Astrocyte (in vitro differentiated cells and primary cell): ENCODE measurements at regions not wholly inside any gene's neighbourhood (a gene's known extent, or its start where the extent isn't known, plus 50 kb on each side); places are given as distances from the start of the nearest gene placed in this dataset.
"Not testable (repeated sequence)": the region's sequence is repeated elsewhere in the genome, so short reads cannot be mapped to it uniquely, and the experiment has no call there.

Experiments
- DNase-seq: peaks from one replicate; pipeline ENCODE4 v3.0.0-alpha.2; 2010; ENCODE audit warnings: low read depth
- FAIRE-seq: peaks from 2 replicates; lab custom pipeline; 2011; peaks lifted over from hg19 to GRCh38; lab: Jason Lieb, UNC
- H2AFZ ChIP-seq: 2 replicates; pipeline ENCODE4 v1.6.0; 2012; ENCODE audit warnings: low read depth, low read length, inconsistent platforms
- H3K27ac ChIP-seq: 2 replicates; pipeline ENCODE4 v1.5.1; 2011; ENCODE audit warnings: low read depth, low read length, inconsistent platforms
- H3K27me3 ChIP-seq: 2 replicates; pipeline ENCODE4 v1.6.0; 2011; ENCODE audit warnings: low read length, inconsistent platforms; ENCODE audit not compliant: insufficient read depth
- H3K36me3 ChIP-seq: 2 replicates; pipeline ENCODE4 v1.5.1; 2011; ENCODE audit warnings: low read length, inconsistent platforms; ENCODE audit not compliant: insufficient read depth
- H3K4me1 ChIP-seq: 2 replicates; pipeline ENCODE4 v1.5.1; 2011; ENCODE audit warnings: low read length, inconsistent platforms; ENCODE audit not compliant: insufficient read depth
- H3K4me2 ChIP-seq: 2 replicates; pipeline ENCODE4 v1.6.0; 2012; ENCODE audit warnings: low read length, inconsistent platforms
- H3K4me3 ChIP-seq: 2 replicates; pipeline ENCODE4 v1.5.1; 2011; ENCODE audit warnings: low read depth, mild to moderate bottlenecking, low read length, inconsistent platforms; ENCODE audit not compliant: insufficient read depth
- H3K79me2 ChIP-seq: 2 replicates; pipeline ENCODE4 v1.6.0; 2012; ENCODE audit warnings: mild to moderate bottlenecking, low read length, inconsistent platforms; ENCODE audit not compliant: insufficient read depth
- H3K9ac ChIP-seq: 2 replicates; pipeline ENCODE4 v1.6.0; 2012; ENCODE audit warnings: mild to moderate bottlenecking, low read length, inconsistent platforms
- H3K9me3 ChIP-seq: 2 replicates; pipeline ENCODE4 v1.5.1; 2012; ENCODE audit warnings: low read depth, mild to moderate bottlenecking, low read length, inconsistent platforms; ENCODE audit not compliant: insufficient read depth
- H4K20me1 ChIP-seq: 2 replicates; pipeline ENCODE4 v1.6.0; 2012; ENCODE audit warnings: low read length, inconsistent platforms; ENCODE audit not compliant: insufficient read depth
- H3K27ac Mint-ChIP-seq: one replicate; pipeline ENCODE4 v1.8.0; 2021; ENCODE audit warnings: mild to moderate bottlenecking, mixed read lengths; ENCODE audit not compliant: unreplicated experiment
- H3K27me3 Mint-ChIP-seq: one replicate; pipeline ENCODE4 v1.8.0; 2021; ENCODE audit warnings: low read depth, mixed read lengths; ENCODE audit not compliant: unreplicated experiment
- H3K36me3 Mint-ChIP-seq: one replicate; pipeline ENCODE4 v1.8.0; 2021; ENCODE audit warnings: low read depth, mixed read lengths; ENCODE audit not compliant: unreplicated experiment
- H3K4me1 Mint-ChIP-seq: one replicate; pipeline ENCODE4 v1.8.0; 2021; ENCODE audit warnings: low read depth, mixed read lengths; ENCODE audit not compliant: unreplicated experiment
- H3K4me3 Mint-ChIP-seq: one replicate; pipeline ENCODE4 v1.8.0; 2021; ENCODE audit warnings: mild to moderate bottlenecking, moderate library complexity, mixed read lengths; ENCODE audit not compliant: unreplicated experiment
- H3K9me3 Mint-ChIP-seq: one replicate; pipeline ENCODE4 v1.8.0; 2021; ENCODE audit warnings: mild to moderate bottlenecking, mixed read lengths; ENCODE audit not compliant: unreplicated experiment
- EZH2 ChIP-seq: IDR thresholded peaks from 2 replicates; pipeline ENCODE4 v1.6.1; 2012; ENCODE audit warnings: mild to moderate bottlenecking, low read length, inconsistent platforms; ENCODE audit not compliant: insufficient read depth
- TF ChIP-seq, protein P1 (sequence below): IDR thresholded peaks from 2 replicates; pipeline ENCODE4 v1.5.1; 2011; ENCODE audit warnings: low read depth, mild to moderate bottlenecking, inconsistent platforms, low read length, moderate library complexity; ENCODE audit not compliant: insufficient read depth

DNA sequence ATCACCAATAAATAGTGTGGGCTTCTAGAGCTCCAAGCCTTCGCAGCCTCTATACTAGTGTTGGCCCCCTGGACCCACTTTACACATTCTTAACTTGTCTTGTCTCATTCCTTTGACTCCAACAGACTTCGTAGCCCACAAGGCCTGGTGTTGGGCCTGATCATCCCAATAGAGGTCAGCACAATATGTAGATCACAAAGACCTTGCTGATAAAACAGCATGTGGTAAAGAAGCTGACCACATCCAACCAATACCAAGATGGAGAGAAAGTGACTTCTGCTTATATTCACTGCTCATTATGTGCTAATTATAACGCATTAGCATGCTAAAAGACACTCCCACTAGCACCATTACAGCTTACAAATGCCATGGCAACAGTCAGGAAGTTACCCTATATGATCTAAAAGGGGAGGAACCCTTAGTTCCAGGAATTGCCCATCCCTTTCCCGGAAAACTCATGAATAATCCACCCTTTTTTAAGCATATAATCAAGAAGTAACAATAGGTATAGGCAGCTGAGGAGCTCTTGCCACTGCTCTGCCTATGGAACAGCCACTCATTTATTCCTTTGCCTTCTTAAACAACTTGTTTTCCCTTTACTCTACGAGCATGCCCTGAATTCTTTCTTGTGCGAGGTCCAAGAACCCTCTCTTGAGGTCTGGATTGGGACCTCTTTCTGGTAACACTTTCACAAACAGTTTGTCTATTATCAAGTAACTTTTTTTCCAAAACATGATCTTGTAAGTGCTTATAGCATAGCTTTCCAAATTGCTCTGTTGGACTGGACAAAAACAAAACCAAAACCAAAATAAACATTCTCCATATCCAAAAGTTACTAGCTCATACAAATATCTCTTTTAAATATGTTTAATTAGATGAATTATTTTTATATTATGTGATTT lies 54.6 kb upstream of the ECHDC1 start:
- DNase-seq (no peak), FAIRE-seq (no peak)
- Histone ChIP-seq H2AFZ (no peak overlapping the region), H3K4me2 (no peak overlapping the region), H3K27ac (no peak overlapping the region), H3K36me3 (no peaks in the 10 kb centered on the region), H3K9ac (no peak overlapping the region), H3K4me3 (no peak overlapping the region), H3K79me2 (no peaks in the 10 kb centered on the region), H3K4me1 (no peaks in the 10 kb centered on the region), H3K9me3 (no peaks in the 10 kb centered on the region), H3K27me3 (no peaks in the 10 kb centered on the region), H4K20me1 (no peaks in the 10 kb centered on the region)
- Mint-ChIP-seq H3K36me3 (no peaks in the 10 kb centered on the region), H3K27ac (no peak overlapping the region), H3K4me1 (no peaks in the 10 kb centered on the region), H3K27me3 (no peaks in the 10 kb centered on the region), H3K4me3 (no peak overlapping the region), H3K9me3 (no peaks in the 10 kb centered on the region)
- TF ChIP-seq EZH2 = no peak
- TF ChIP-seq, protein P1, sequence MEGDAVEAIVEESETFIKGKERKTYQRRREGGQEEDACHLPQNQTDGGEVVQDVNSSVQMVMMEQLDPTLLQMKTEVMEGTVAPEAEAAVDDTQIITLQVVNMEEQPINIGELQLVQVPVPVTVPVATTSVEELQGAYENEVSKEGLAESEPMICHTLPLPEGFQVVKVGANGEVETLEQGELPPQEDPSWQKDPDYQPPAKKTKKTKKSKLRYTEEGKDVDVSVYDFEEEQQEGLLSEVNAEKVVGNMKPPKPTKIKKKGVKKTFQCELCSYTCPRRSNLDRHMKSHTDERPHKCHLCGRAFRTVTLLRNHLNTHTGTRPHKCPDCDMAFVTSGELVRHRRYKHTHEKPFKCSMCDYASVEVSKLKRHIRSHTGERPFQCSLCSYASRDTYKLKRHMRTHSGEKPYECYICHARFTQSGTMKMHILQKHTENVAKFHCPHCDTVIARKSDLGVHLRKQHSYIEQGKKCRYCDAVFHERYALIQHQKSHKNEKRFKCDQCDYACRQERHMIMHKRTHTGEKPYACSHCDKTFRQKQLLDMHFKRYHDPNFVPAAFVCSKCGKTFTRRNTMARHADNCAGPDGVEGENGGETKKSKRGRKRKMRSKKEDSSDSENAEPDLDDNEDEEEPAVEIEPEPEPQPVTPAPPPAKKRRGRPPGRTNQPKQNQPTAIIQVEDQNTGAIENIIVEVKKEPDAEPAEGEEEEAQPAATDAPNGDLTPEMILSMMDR = no peak

DNA sequence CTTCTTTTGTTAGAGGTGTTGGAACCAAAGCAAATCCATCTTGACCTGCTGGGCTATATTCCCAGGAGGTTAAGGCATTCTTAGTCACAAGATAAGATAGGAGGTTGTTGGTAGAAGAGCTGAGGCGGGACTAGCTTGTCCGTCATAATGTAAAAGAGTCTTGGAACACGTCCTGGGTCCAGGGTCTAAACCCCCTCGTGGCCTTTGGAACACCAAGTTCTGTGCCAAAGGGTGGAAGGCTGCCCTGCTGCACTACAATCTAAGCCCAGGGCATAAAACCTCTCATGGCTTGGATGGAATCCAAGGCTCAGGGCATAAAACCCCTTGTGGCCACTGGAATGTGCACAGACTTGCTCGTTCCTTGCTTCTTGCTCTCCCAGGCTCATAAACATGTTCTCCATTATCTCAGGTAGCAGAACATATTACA lies 53.8 kb upstream of the ECHDC1 start:
- not testable (repeated sequence) for H3K27ac ChIP-seq, H3K9ac ChIP-seq, H3K9me3 ChIP-seq, H3K27ac Mint-ChIP-seq, H3K27me3 Mint-ChIP-seq, H3K4me1 Mint-ChIP-seq, H3K79me2 ChIP-seq, DNase-seq, FAIRE-seq, H3K4me3 Mint-ChIP-seq, H4K20me1 ChIP-seq, H3K36me3 Mint-ChIP-seq, H2AFZ ChIP-seq, H3K4me1 ChIP-seq, H3K9me3 Mint-ChIP-seq, H3K27me3 ChIP-seq, H3K4me3 ChIP-seq, H3K4me2 ChIP-seq, H3K36me3 ChIP-seq
